Nephron (organoid): ENCODE measurements at regions not wholly inside any gene's neighbourhood (a gene's known extent, or its start where the extent isn't known, plus 50 kb on each side); places are given as distances from the start of the nearest gene placed in this dataset.

Experiments
- H3K27ac Mint-ChIP-seq, 3 experiments: 2 replicates each; pipeline ENCODE4 v1.8.0; 2020; ENCODE audit warnings: mixed read lengths in 3 of 3, mild to moderate bottlenecking in 2 of 3, moderate library complexity in 1 of 3
- H3K27me3 Mint-ChIP-seq: 2 replicates; pipeline ENCODE4 v1.8.0; 2021; ENCODE audit warnings: low read depth, mild to moderate bottlenecking, moderate library complexity, mixed read lengths
- H3K36me3 Mint-ChIP-seq: 2 replicates; pipeline ENCODE4 v1.8.0; 2020; ENCODE audit warnings: low read depth, mixed read lengths
- H3K4me1 Mint-ChIP-seq: 2 replicates; pipeline ENCODE4 v1.8.0; 2020; ENCODE audit warnings: mixed read lengths
- H3K4me3 Mint-ChIP-seq, 3 experiments: 2 replicates each; pipeline ENCODE4 v1.8.0; 2020; ENCODE audit warnings: mild to moderate bottlenecking in 3 of 3, mixed read lengths in 3 of 3, moderate library complexity in 2 of 3
- H3K9me3 Mint-ChIP-seq: 2 replicates; pipeline ENCODE4 v1.8.0; 2020; ENCODE audit warnings: mixed read lengths
- CTCF ChIP-seq, 3 experiments: fragments of 200-600 bp; sonication (generic); IDR thresholded peaks; one replicate each; pipeline ENCODE4 v1.5.0; 2021; ENCODE audit warnings: antibody characterized with exemption in 3 of 3; ENCODE audit not compliant: unreplicated experiment in 3 of 3

- H3K36me3 Mint-ChIP-seq, result no peaks in the 10 kb centered on the region
- H3K27ac Mint-ChIP-seq, result peak overlapping the region in 2 of 3 experiments; percentile 11 to 49
- peaks cover 27% of the 10 kb centered on the region for H3K27me3 Mint-ChIP-seq
- no peak for TF ChIP-seq CTCF (IDR thresholded peaks at IDR 0.05; ENCODE audit: unreplicated experiment in 3 of 3)
- H3K4me1 Mint-ChIP-seq, result peaks cover 14% of the 10 kb centered on the region
- H3K4me3 Mint-ChIP-seq, result no peak overlapping the region
- H3K9me3 Mint-ChIP-seq, result peaks cover 25% of the 10 kb centered on the region
Measured at GRCh38 chr4:183848805-183849204, 56.3 kb upstream of the STOX2 start.

GRCh38 chr4:183852910-183853547, 52.1 kb upstream of the STOX2 start:
- no peak for TF ChIP-seq CTCF (IDR thresholded peaks at IDR 0.05; ENCODE audit: unreplicated experiment in 3 of 3)
- H3K36me3 Mint-ChIP-seq, result no peaks in the 10 kb centered on the region

GRCh38 chr4:183853548-183853940, 51.6 kb upstream of the STOX2 start:
- Mint-ChIP-seq H3K27ac (no peak overlapping the region), H3K36me3 (no peaks in the 10 kb centered on the region), H3K4me3 (no peak overlapping the region), H3K9me3 (peaks cover 5% of the 10 kb centered on the region), H3K4me1 (peaks cover 36% of the 10 kb centered on the region), H3K27me3 (peaks cover 27% of the 10 kb centered on the region)
- TF ChIP-seq CTCF (IDR thresholded peaks at IDR 0.05; ENCODE audit: unreplicated experiment in 3 of 3), result no peak

More at GRCh38 chr4:183852910-183853547, 52.1 kb upstream of the STOX2 start:
- H3K4me3 Mint-ChIP-seq, result no peak overlapping the region
- peaks cover 9% of the 10 kb centered on the region for H3K9me3 Mint-ChIP-seq
- H3K4me1 Mint-ChIP-seq, result peaks cover 35% of the 10 kb centered on the region
- peaks cover 27% of the 10 kb centered on the region for H3K27me3 Mint-ChIP-seq
- H3K27ac Mint-ChIP-seq, result no peak overlapping the region
